GM23338 (cell line): ENCODE measurements at regions not wholly inside any gene's neighbourhood (a gene's known extent, or its start where the extent isn't known, plus 50 kb on each side); places are given as distances from the start of the nearest gene placed in this dataset.

Experiments used
- ATAC-seq: fragments of 200-7000 bp; cut with Tn5 transposase; 3 replicates; pipeline ENCODE4 v1.9.1; 2020
- DNase-seq: peaks from one replicate; pipeline ENCODE4 v3.0.0-alpha.2; 2015; ENCODE audit warnings: low spot score
- H2AFZ ChIP-seq: fragments of 200-600 bp; sonication (generic); 2 replicates; pipeline ENCODE4 v1.8.0; 2016; ENCODE audit warnings: antibody characterized with exemption, mild to moderate bottlenecking, moderate library complexity
- H3F3A ChIP-seq: fragments of 200-600 bp; sonication (generic); replicated peaks from 2 replicates; pipeline ENCODE4 v1.8.0; 2017; ENCODE audit warnings: antibody characterized with exemption, mixed run types, low read depth
- H3K27ac ChIP-seq: fragments of 200-600 bp; sonication (generic); 2 replicates; pipeline ENCODE4 v1.6.1; 2016; ENCODE audit warnings: low read depth
- H3K27me3 ChIP-seq: fragments of 200-600 bp; sonication (generic); 2 replicates; pipeline ENCODE4 v1.8.0; 2016; ENCODE audit warnings: mild to moderate bottlenecking, mixed run types, moderate library complexity; ENCODE audit not compliant: insufficient read depth
- H3K36me3 ChIP-seq: fragments of 200-600 bp; sonication (generic); 2 replicates; pipeline ENCODE4 v1.8.0; 2016; ENCODE audit warnings: mild to moderate bottlenecking; ENCODE audit not compliant: insufficient read depth
- H3K4me1 ChIP-seq: fragments of 200-600 bp; sonication (generic); 2 replicates; pipeline ENCODE4 v1.8.0; 2016; ENCODE audit warnings: mild to moderate bottlenecking, moderate library complexity; ENCODE audit not compliant: insufficient read depth
- H3K4me2 ChIP-seq: fragments of 200-600 bp; sonication (generic); 2 replicates; pipeline ENCODE4 v1.7.1; 2017; ENCODE audit warnings: mixed run types
- H3K4me3 ChIP-seq: fragments of 200-600 bp; sonication (generic); 2 replicates; pipeline ENCODE4 v1.6.1; 2016; ENCODE audit warnings: mixed run types
- H3K79me2 ChIP-seq: fragments of 200-600 bp; sonication (generic); replicated peaks from 2 replicates; pipeline ENCODE4 v1.8.0; 2017; ENCODE audit warnings: mild to moderate bottlenecking; ENCODE audit not compliant: insufficient read depth
- H3K9me2 ChIP-seq: fragments of 200-600 bp; sonication (generic); 2 replicates; pipeline ENCODE4 v1.8.0; 2017; ENCODE audit not compliant: insufficient read depth
- H4K20me1 ChIP-seq: fragments of 200-600 bp; sonication (generic); replicated peaks from 2 replicates; pipeline ENCODE4 v1.8.0; 2017; ENCODE audit warnings: mild to moderate bottlenecking; ENCODE audit not compliant: insufficient read depth
- H3K27ac Mint-ChIP-seq: 2 replicates; pipeline ENCODE4 v1.8.0; 2020; ENCODE audit warnings: inconsistent platforms, mild to moderate bottlenecking, moderate library complexity, mixed read lengths
- H3K27me3 Mint-ChIP-seq: 3 replicates; pipeline ENCODE4 v1.8.0; 2022; ENCODE audit warnings: low read depth, mild to moderate bottlenecking, moderate library complexity, mixed read lengths, inconsistent platforms; ENCODE audit not compliant: insufficient read depth, poor library complexity
- H3K36me3 Mint-ChIP-seq: 3 replicates; pipeline ENCODE4 v1.8.0; 2021; ENCODE audit warnings: low read depth, mild to moderate bottlenecking, inconsistent platforms, moderate library complexity, mixed read lengths
- H3K4me1 Mint-ChIP-seq: 3 replicates; pipeline ENCODE4 v1.8.0; 2020; ENCODE audit warnings: mild to moderate bottlenecking, inconsistent platforms, mixed read lengths
- H3K4me3 Mint-ChIP-seq: 3 replicates; pipeline ENCODE4 v1.8.0; 2021; ENCODE audit warnings: moderate library complexity, mild to moderate bottlenecking, inconsistent platforms, mixed read lengths
- H3K9me3 Mint-ChIP-seq: 3 replicates; pipeline ENCODE4 v1.8.0; 2020; ENCODE audit warnings: moderate library complexity, mild to moderate bottlenecking, inconsistent platforms, mixed read lengths
- CREB1 ChIP-seq: fragments of 250-450 bp; sonication (Bioruptor Pico); IDR thresholded peaks from 2 replicates; pipeline ENCODE4 v1.5.0; 2020; ENCODE audit warnings: low read depth, mild to moderate bottlenecking, moderate library complexity
- EZH2 ChIP-seq: fragments of 200-600 bp; sonication (generic); IDR thresholded peaks from one replicate; pipeline ENCODE4 v1.8.0; 2017; ENCODE audit warnings: antibody characterized with exemption, mild to moderate bottlenecking, low read depth; ENCODE audit not compliant: unreplicated experiment
- EZH2phosphoT487 ChIP-seq: fragments of 200-600 bp; sonication (generic); IDR thresholded peaks from one replicate; pipeline ENCODE4 v1.8.1; 2018; ENCODE audit warnings: antibody characterized with exemption; ENCODE audit not compliant: unreplicated experiment
- JUNB ChIP-seq: IDR thresholded peaks from one replicate; pipeline ENCODE4 v1.6.1; 2016; ENCODE audit warnings: antibody characterized with exemption; ENCODE audit not compliant: unreplicated experiment
- NANOG ChIP-seq: IDR thresholded peaks from 2 replicates; pipeline ENCODE4 v1.6.1; 2016; ENCODE audit warnings: antibody characterized with exemption, borderline replicate concordance
- POLR2AphosphoS5 ChIP-seq: IDR thresholded peaks from 2 replicates; pipeline ENCODE4 v1.6.1; 2016; ENCODE audit warnings: antibody characterized with exemption, low read depth
- STAT1 ChIP-seq: IDR thresholded peaks from one replicate; pipeline ENCODE4 v1.6.1; 2016; ENCODE audit warnings: antibody characterized with exemption; ENCODE audit not compliant: unreplicated experiment
- ZNF114 ChIP-seq: fragments of 250-450 bp; sonication (Bioruptor Pico); IDR thresholded peaks from 2 replicates; pipeline ENCODE4 v1.5.0; 2020; ENCODE audit warnings: mild to moderate bottlenecking, moderate library complexity
- ZNF331 ChIP-seq: fragments of 250-450 bp; sonication (Bioruptor Pico); IDR thresholded peaks from 2 replicates; pipeline ENCODE4 v1.5.0; 2020; ENCODE audit warnings: low read depth, mild to moderate bottlenecking, moderate library complexity
- TF ChIP-seq, protein P1 (sequence below): IDR thresholded peaks from one replicate; pipeline ENCODE4 v1.6.1; 2018; ENCODE audit warnings: antibody characterized with exemption; ENCODE audit not compliant: unreplicated experiment
- TF ChIP-seq, protein P2 (sequence below): fragments of 250-450 bp; sonication (Bioruptor Pico); IDR thresholded peaks from 2 replicates; pipeline ENCODE4 v1.5.0; 2020; ENCODE audit warnings: mild to moderate bottlenecking, moderate library complexity
- TF ChIP-seq, protein P3 (sequence below): IDR thresholded peaks from 2 replicates; pipeline ENCODE4 v1.6.1; 2016; ENCODE audit warnings: antibody characterized with exemption
- TF ChIP-seq, protein P4 (sequence below), 2 experiments: fragments of 200-600 bp in 1 of 2; sonication (generic) in 1 of 2; conservative IDR thresholded peaks; 2 replicates each; pipeline versions ENCODE4 v1.5.1 to v1.6.1; 2016 to 2017; ENCODE audit warnings: antibody characterized with exemption in 2 of 2, low read depth in 2 of 2, mild to moderate bottlenecking in 2 of 2, moderate library complexity in 1 of 2

DNA sequence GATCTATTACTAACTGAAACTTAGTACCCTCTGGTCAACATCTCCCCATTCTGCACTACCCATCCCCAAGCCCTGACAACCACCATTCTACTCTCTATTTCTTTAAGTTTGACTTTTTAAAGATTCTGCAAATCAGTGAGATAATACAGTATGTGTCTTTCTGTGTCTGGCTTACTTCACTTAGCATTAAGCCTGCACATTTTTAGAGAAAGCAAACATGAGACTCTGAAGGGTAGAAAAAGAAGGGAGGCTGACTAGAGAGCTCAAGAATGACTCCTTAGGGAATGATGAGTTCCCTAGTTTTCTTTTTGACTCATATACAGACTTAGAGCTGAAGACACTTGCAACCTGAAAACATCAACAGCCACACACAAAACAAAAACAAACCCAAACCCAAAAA lies 311.3 kb downstream of the SQOR start:
- DNase-seq (no peak), ATAC-seq (no peak)
- H3K27ac Mint-ChIP-seq = no peak overlapping the region
- Histone ChIP-seq H3K36me3 (no peaks in the 10 kb centered on the region), H3K27ac (no peak overlapping the region), H4K20me1 (no peaks in the 10 kb centered on the region), H3K27me3 (no peaks in the 10 kb centered on the region), H3K79me2 (no peaks in the 10 kb centered on the region), H3F3A (no peaks in the 10 kb centered on the region), H3K9me2 (no peaks in the 10 kb centered on the region), H2AFZ (no peak overlapping the region), H3K4me3 (no peak overlapping the region), H3K4me1 (peaks cover 28% of the 10 kb centered on the region), H3K4me2 (no peak overlapping the region)
- no peak overlapping the region for H3K4me3 Mint-ChIP-seq
- H3K27me3 Mint-ChIP-seq = peaks cover 4% of the 10 kb centered on the region
- peaks cover 17% of the 10 kb centered on the region for H3K4me1 Mint-ChIP-seq
- H3K36me3 Mint-ChIP-seq = peaks cover 12% of the 10 kb centered on the region
- H3K9me3 Mint-ChIP-seq = peaks cover 78% of the 10 kb centered on the region
- TF ChIP-seq POLR2AphosphoS5 = no peak
- TF ChIP-seq NANOG = no peak
- TF ChIP-seq, protein P1, sequence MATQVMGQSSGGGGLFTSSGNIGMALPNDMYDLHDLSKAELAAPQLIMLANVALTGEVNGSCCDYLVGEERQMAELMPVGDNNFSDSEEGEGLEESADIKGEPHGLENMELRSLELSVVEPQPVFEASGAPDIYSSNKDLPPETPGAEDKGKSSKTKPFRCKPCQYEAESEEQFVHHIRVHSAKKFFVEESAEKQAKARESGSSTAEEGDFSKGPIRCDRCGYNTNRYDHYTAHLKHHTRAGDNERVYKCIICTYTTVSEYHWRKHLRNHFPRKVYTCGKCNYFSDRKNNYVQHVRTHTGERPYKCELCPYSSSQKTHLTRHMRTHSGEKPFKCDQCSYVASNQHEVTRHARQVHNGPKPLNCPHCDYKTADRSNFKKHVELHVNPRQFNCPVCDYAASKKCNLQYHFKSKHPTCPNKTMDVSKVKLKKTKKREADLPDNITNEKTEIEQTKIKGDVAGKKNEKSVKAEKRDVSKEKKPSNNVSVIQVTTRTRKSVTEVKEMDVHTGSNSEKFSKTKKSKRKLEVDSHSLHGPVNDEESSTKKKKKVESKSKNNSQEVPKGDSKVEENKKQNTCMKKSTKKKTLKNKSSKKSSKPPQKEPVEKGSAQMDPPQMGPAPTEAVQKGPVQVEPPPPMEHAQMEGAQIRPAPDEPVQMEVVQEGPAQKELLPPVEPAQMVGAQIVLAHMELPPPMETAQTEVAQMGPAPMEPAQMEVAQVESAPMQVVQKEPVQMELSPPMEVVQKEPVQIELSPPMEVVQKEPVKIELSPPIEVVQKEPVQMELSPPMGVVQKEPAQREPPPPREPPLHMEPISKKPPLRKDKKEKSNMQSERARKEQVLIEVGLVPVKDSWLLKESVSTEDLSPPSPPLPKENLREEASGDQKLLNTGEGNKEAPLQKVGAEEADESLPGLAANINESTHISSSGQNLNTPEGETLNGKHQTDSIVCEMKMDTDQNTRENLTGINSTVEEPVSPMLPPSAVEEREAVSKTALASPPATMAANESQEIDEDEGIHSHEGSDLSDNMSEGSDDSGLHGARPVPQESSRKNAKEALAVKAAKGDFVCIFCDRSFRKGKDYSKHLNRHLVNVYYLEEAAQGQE = no peak
- no peak for TF ChIP-seq STAT1
- TF ChIP-seq EZH2 = no peak
- no peak for TF ChIP-seq ZNF331
- no peak for TF ChIP-seq ZNF114
- TF ChIP-seq, protein P2, sequence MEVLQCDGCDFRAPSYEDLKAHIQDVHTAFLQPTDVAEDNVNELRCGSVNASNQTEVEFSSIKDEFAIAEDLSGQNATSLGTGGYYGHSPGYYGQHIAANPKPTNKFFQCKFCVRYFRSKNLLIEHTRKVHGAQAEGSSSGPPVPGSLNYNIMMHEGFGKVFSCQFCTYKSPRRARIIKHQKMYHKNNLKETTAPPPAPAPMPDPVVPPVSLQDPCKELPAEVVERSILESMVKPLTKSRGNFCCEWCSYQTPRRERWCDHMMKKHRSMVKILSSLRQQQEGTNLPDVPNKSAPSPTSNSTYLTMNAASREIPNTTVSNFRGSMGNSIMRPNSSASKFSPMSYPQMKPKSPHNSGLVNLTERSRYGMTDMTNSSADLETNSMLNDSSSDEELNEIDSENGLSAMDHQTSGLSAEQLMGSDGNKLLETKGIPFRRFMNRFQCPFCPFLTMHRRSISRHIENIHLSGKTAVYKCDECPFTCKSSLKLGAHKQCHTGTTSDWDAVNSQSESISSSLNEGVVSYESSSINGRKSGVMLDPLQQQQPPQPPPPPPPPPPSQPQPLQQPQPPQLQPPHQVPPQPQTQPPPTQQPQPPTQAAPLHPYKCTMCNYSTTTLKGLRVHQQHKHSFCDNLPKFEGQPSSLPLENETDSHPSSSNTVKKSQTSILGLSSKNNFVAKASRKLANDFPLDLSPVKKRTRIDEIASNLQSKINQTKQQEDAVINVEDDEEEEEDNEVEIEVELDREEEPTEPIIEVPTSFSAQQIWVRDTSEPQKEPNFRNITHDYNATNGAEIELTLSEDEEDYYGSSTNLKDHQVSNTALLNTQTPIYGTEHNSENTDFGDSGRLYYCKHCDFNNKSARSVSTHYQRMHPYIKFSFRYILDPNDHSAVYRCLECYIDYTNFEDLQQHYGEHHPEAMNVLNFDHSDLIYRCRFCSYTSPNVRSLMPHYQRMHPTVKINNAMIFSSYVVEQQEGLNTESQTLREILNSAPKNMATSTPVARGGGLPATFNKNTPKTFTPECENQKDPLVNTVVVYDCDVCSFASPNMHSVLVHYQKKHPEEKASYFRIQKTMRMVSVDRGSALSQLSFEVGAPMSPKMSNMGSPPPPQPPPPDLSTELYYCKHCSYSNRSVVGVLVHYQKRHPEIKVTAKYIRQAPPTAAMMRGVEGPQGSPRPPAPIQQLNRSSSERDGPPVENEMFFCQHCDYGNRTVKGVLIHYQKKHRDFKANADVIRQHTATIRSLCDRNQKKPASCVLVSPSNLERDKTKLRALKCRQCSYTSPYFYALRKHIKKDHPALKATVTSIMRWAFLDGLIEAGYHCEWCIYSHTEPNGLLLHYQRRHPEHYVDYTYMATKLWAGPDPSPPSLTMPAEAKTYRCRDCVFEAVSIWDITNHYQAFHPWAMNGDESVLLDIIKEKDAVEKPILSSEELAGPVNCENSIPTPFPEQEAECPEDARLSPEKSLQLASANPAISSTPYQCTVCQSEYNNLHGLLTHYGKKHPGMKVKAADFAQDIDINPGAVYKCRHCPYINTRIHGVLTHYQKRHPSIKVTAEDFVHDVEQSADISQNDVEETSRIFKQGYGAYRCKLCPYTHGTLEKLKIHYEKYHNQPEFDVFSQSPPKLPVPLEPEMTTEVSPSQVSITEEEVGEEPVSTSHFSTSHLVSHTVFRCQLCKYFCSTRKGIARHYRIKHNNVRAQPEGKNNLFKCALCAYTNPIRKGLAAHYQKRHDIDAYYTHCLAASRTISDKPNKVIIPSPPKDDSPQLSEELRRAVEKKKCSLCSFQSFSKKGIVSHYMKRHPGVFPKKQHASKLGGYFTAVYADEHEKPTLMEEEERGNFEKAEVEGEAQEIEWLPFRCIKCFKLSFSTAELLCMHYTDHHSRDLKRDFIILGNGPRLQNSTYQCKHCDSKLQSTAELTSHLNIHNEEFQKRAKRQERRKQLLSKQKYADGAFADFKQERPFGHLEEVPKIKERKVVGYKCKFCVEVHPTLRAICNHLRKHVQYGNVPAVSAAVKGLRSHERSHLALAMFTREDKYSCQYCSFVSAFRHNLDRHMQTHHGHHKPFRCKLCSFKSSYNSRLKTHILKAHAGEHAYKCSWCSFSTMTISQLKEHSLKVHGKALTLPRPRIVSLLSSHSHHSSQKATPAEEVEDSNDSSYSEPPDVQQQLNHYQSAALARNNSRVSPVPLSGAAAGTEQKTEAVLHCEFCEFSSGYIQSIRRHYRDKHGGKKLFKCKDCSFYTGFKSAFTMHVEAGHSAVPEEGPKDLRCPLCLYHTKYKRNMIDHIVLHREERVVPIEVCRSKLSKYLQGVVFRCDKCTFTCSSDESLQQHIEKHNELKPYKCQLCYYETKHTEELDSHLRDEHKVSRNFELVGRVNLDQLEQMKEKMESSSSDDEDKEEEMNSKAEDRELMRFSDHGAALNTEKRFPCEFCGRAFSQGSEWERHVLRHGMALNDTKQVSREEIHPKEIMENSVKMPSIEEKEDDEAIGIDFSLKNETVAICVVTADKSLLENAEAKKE (CRISPR knock-in tag) = no peak
- TF ChIP-seq, protein P3, sequence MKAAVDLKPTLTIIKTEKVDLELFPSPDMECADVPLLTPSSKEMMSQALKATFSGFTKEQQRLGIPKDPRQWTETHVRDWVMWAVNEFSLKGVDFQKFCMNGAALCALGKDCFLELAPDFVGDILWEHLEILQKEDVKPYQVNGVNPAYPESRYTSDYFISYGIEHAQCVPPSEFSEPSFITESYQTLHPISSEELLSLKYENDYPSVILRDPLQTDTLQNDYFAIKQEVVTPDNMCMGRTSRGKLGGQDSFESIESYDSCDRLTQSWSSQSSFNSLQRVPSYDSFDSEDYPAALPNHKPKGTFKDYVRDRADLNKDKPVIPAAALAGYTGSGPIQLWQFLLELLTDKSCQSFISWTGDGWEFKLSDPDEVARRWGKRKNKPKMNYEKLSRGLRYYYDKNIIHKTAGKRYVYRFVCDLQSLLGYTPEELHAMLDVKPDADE = no peak
- TF ChIP-seq CREB1 (CRISPR knock-in tag) = no peak
- TF ChIP-seq, protein P4, sequence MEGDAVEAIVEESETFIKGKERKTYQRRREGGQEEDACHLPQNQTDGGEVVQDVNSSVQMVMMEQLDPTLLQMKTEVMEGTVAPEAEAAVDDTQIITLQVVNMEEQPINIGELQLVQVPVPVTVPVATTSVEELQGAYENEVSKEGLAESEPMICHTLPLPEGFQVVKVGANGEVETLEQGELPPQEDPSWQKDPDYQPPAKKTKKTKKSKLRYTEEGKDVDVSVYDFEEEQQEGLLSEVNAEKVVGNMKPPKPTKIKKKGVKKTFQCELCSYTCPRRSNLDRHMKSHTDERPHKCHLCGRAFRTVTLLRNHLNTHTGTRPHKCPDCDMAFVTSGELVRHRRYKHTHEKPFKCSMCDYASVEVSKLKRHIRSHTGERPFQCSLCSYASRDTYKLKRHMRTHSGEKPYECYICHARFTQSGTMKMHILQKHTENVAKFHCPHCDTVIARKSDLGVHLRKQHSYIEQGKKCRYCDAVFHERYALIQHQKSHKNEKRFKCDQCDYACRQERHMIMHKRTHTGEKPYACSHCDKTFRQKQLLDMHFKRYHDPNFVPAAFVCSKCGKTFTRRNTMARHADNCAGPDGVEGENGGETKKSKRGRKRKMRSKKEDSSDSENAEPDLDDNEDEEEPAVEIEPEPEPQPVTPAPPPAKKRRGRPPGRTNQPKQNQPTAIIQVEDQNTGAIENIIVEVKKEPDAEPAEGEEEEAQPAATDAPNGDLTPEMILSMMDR (conservative IDR thresholded peaks at IDR 0.05; ENCODE audit: low read depth in 2 of 2) = no peak
- TF ChIP-seq EZH2phosphoT487 = no peak
- no peak for TF ChIP-seq JUNB
